Heart left ventricle (tissue), 16 donors: ENCODE measurements at regions not wholly inside any gene's neighbourhood (a gene's known extent, or its start where the extent isn't known, plus 50 kb on each side); places are given as distances from the start of the nearest gene placed in this dataset.

ENCODE experiments used
- ATAC-seq, 4 donors: fragments of 200-7000 bp; cut with Tn5 transposase; one replicate each; pipeline ENCODE4 v1.9.1; 2020 to 2022; ENCODE audit warnings: moderate library complexity in 4 of 4, mild to moderate bottlenecking in 3 of 4, moderate number of reproducible peaks in 1 of 4
- DNase-seq, 5 donors: peaks; one replicate each; pipeline ENCODE4 v3.0.0-alpha.2; 2020
- H3K27ac ChIP-seq, 12 donors: fragments of 200-600 bp; sonication (generic) in 4 of 12; one replicate each; pipeline versions ENCODE4 v1.5.0 to v1.8.0; 2016 to 2022; ENCODE audit warnings: mild to moderate bottlenecking in 2 of 12
- H3K27me3 ChIP-seq, 9 donors: fragments of 200-600 bp; sonication (generic) in 2 of 9; one replicate each; pipeline versions ENCODE4 v1.5.1 to v1.8.0; 2016 to 2022; ENCODE audit warnings: mild to moderate bottlenecking in 3 of 9
- H3K36me3 ChIP-seq, 9 donors: fragments of 200-600 bp; sonication (generic) in 2 of 9; one replicate each; pipeline versions ENCODE4 v1.5.0 to v1.8.0; 2018 to 2022; ENCODE audit warnings: mild to moderate bottlenecking in 2 of 9
- H3K4me1 ChIP-seq, 12 donors: fragments of 200-600 bp; sonication (generic) in 4 of 12; one replicate each; pipeline versions ENCODE4 v1.5.0 to v1.8.0; 2016 to 2022; ENCODE audit warnings: mild to moderate bottlenecking in 3 of 12
- H3K4me3 ChIP-seq, 12 donors: fragments of 200-600 bp; sonication (generic) in 4 of 12; one replicate each; pipeline versions ENCODE4 v1.5.0 to v1.8.0; 2017 to 2022; ENCODE audit warnings: mild to moderate bottlenecking in 9 of 12, moderate library complexity in 4 of 12
- H3K9me3 ChIP-seq, 12 donors: fragments of 200-600 bp; sonication (generic) in 4 of 12; one replicate each; pipeline versions ENCODE4 v1.5.0 to v1.8.0; 2016 to 2022; ENCODE audit warnings: mild to moderate bottlenecking in 1 of 12
- POLR2A ChIP-seq, 2 donors: fragments of 450-650 bp; IDR thresholded peaks; one replicate each; pipeline ENCODE4 v1.6.1; 2017; ENCODE audit warnings: antibody characterized with exemption in 2 of 2, mild to moderate bottlenecking in 2 of 2, moderate library complexity in 2 of 2
- WGBS, 4 donors: extraction: QIAGEN DNeasy Blood & Tissue Kit in 2 of 4; methylation state at CpG; one replicate each; pipeline versions ENCODE4 v1.1.5 to v1.1.7; 2013 to 2018; 5-methylcytosine and 5-hydroxymethylcytosine counted together
- intact Hi-C, 10 donors: fragments of 100-400 bp; cut with DNase I; formaldehyde crosslinking; loops; one replicate each; pipeline versions ENCODE4 v1.11.1 to v1.14.2; 2022
- TF ChIP-seq, protein P1 (sequence below), 12 donors: fragments of 200-600 bp; sonication (generic) in 4 of 12; IDR thresholded peaks; one replicate each; pipeline versions ENCODE4 v1.5.0 to v1.8.0; 2018 to 2022; ENCODE audit warnings: antibody characterized with exemption in 12 of 12, mild to moderate bottlenecking in 5 of 12
- donor health status: ischemic (EF 13 %, LVEDD 7.1; RV severe dilation, severe dysfunction).
- donor health status: healthy with polysubstance abuse.
- donor health status: DM: no; HTN: yes; CAD: no.
- donor health status: DM: no; HTN: no; CAD: no.
- donor health status: ischemic (EF 25% LVEDD 6.9; RV normal size, moderate dysfunction).
- donor health status: ischemic (EF 25% LVEDD 5.7; RV mildly dilated, moderate dysfunction).
- donor health status: healthy.
- donor health status: DM: yes; HTN: yes; CAD: no.
- donor health status: ischemic (EF 35%, LVEDD 5.7; RV mildly dilated, moderate dysfunction).
- donor health status: nonischemic (EF 11% LVEDD 7.7; RV severe dilation, severe dysfunction).
- donor health status: DM: yes; HTN: yes; CAD: no.
- donor health status: PGD.
- donor health status: ischemic (EF 29% LVEDD 5.4; RV normal size, mild dysfunction).
- donor health status: nonischemic (EF 23%, LVEDD 6.1; RV moderate dilation, normal function).

DNA sequence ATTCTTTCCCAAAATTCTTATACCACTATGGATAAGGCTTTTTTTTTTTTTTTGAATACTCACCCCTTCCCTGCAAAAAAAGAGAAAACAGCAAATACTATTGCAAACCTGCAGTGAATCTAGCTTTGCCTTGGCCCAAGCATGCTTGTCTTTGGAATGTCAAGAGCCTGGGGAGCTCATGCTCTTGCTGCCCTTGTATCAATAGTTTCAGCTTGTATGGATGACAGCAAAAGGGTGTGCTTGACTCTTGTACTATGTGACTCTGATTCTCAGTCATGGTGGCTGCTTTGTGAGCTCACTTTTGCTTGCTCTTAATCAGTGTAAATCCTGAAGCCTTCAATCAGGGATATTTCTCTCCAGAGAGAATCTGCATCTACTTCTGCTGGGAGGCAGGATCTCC, 149.2 kb downstream of the EMP1 start:
- Histone ChIP-seq H3K27ac (no peak overlapping the region), H3K4me3 (no peak overlapping the region), H3K4me1 (no peaks in the 10 kb centered on the region), H3K9me3 (no peaks in the 10 kb centered on the region), H3K27me3 (peaks cover 0 to 5% (median 0%) of the 10 kb centered on the region in 9 donors), H3K36me3 (no peaks in the 10 kb centered on the region)
- intact Hi-C loops = no loop called here
- DNase-seq (no peak), ATAC-seq (no peak)
- TF ChIP-seq, protein P1, sequence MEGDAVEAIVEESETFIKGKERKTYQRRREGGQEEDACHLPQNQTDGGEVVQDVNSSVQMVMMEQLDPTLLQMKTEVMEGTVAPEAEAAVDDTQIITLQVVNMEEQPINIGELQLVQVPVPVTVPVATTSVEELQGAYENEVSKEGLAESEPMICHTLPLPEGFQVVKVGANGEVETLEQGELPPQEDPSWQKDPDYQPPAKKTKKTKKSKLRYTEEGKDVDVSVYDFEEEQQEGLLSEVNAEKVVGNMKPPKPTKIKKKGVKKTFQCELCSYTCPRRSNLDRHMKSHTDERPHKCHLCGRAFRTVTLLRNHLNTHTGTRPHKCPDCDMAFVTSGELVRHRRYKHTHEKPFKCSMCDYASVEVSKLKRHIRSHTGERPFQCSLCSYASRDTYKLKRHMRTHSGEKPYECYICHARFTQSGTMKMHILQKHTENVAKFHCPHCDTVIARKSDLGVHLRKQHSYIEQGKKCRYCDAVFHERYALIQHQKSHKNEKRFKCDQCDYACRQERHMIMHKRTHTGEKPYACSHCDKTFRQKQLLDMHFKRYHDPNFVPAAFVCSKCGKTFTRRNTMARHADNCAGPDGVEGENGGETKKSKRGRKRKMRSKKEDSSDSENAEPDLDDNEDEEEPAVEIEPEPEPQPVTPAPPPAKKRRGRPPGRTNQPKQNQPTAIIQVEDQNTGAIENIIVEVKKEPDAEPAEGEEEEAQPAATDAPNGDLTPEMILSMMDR (IDR thresholded peaks at IDR 0.05) = no peak
- TF ChIP-seq POLR2A (IDR thresholded peaks at IDR 0.05) = no peak

DNA sequence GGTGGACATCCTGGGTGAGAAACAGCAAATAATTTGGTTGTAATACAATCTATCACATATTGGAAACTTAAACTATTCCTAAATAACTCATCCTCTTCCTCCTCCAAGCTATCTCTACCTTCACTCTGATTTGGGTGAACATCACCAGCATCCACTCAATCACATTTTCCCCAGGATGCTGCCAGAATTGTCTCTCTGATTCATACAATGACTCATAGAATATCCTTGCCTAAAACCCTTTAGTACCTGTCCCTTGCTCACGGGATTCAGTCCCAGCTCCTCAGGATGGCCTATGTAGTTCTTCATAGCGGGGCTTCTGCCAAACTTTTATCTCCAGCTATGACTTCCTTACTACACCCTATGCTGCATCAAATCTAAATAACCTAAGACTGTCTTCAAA, 146.8 kb downstream of the EMP1 start:
- Histone ChIP-seq H3K27me3 (peaks cover 0 to 5% (median 0%) of the 10 kb centered on the region in 9 donors), H3K4me1 (no peaks in the 10 kb centered on the region), H3K9me3 (no peaks in the 10 kb centered on the region), H3K36me3 (no peaks in the 10 kb centered on the region), H3K4me3 (no peak overlapping the region), H3K27ac (no peak overlapping the region)
- DNase-seq = no peak
- intact Hi-C loops = no loop called here
- WGBS, 4 donors = 74 to 88% (median 84%) methylated on average over 2 of the region's 2 CpGs
- TF ChIP-seq POLR2A (IDR thresholded peaks at IDR 0.05) = no peak
- TF ChIP-seq, protein P1 (IDR thresholded peaks at IDR 0.05) = no peak
- no peak for ATAC-seq

DNA sequence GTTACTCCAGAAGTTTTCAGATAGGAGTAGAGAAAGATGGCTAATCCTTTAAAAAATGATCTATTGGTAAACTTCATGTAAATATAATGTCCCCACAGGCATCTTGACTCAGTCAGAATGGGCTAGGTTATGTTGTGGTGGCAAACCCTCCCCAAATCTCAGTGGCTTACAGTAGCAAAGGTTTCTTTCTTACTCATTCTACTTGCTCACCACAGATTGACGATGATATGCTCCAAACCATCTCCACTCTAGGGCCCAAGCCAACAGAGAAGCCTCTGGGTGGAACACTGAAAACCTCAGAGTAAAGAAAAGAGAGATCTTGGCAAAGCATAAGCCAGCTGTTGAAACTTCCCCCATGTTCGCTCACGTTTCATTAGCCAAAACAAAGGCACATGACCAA, 146.4 kb downstream of the EMP1 start:
- WGBS, 4 donors = 73 to 88% (median 83%) methylated on average over 3 of the region's 3 CpGs
- H3K9me3 ChIP-seq = no peaks in the 10 kb centered on the region
- intact Hi-C loops = no loop called here
- H3K36me3 ChIP-seq = no peaks in the 10 kb centered on the region
- DNase-seq = no peak
- no peak for ATAC-seq
- H3K4me1 ChIP-seq = no peaks in the 10 kb centered on the region
- H3K4me3 ChIP-seq = no peak overlapping the region
- H3K27ac ChIP-seq = no peak overlapping the region
- peaks cover 0 to 5% (median 0%) of the 10 kb centered on the region in 9 donors for H3K27me3 ChIP-seq
- no peak for TF ChIP-seq POLR2A (IDR thresholded peaks at IDR 0.05)
- TF ChIP-seq, protein P1 (IDR thresholded peaks at IDR 0.05) = no peak

DNA sequence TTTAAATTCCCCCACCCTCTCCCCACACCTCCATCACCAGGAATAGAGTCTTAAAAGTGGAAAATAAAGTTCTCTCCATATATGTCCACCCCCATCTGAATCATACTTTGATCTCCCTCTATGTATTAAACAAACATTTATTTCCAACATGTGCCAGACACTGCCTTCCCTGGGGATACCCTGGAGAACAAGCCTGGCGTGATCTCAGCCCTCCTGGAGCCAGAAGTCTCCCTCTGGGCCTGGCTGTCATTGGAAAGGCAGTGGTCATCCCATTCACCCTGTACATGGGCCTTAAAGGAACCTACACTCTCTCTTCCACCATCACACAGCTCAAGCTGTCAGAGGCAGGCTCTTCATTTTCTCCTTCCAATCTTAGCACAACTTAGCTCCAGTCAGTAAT, 143.6 kb downstream of the EMP1 start:
- 17 to 64% (median 37%) methylated on average over 1 of the region's 1 CpG for WGBS, 4 donors

More for the DNA sequence above, 143.6 kb downstream of the EMP1 start:
- Histone ChIP-seq H3K4me3 (no peak overlapping the region), H3K27me3 (no peaks in the 10 kb centered on the region), H3K36me3 (no peaks in the 10 kb centered on the region), H3K27ac (no peak overlapping the region), H3K9me3 (no peaks in the 10 kb centered on the region), H3K4me1 (no peaks in the 10 kb centered on the region)
- DNase-seq (no peak), ATAC-seq (no peak)
- intact Hi-C loops = no loop called here
- no peak for TF ChIP-seq POLR2A (IDR thresholded peaks at IDR 0.05)
- TF ChIP-seq, protein P1 (IDR thresholded peaks at IDR 0.05) = no peak
